HG03378 (cell line): ENCODE measurements at regions not wholly inside any gene's neighbourhood (a gene's known extent, or its start where the extent isn't known, plus 50 kb on each side); places are given as distances from the start of the nearest gene placed in this dataset.
"Not testable (repeated sequence)": the region's sequence is repeated elsewhere in the genome, so short reads cannot be mapped to it uniquely, and the experiment has no call there.

Experiments used
- ATAC-seq: cut with Tn5 transposase; IDR thresholded peaks from one replicate; pipeline ENCODE4 v1.9.1; 2021; ENCODE audit warnings: mild to moderate bottlenecking, moderate library complexity; ENCODE audit not compliant: unreplicated experiment

DNA sequence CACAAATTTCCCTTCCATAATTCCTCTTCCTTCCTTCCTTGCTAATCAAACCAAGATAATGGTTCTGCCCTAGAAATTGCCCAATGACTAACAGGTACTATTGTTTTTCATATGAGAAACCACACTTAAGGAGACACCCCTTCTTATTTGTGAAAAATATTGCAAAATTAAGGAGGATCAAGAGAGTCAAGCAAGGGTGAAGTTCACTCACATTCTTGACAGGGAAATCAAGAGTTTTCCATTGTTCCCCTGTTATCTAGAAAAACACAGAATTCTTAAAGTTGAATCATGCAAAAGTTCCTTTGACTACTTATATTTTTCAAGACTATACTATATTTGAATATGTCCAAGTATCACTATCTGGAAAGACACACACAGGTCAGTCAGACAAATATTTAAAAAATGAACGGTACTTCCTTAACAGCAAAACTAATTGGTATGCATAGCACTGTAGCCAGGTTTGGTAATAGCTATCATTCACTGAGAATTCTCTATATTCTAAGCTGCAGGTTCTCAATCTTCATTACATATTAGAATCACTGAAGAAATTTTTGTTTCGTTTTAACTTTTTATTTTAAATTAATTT is 897.2 kb downstream of the DIAPH3 start:
- no peak for ATAC-seq

DNA sequence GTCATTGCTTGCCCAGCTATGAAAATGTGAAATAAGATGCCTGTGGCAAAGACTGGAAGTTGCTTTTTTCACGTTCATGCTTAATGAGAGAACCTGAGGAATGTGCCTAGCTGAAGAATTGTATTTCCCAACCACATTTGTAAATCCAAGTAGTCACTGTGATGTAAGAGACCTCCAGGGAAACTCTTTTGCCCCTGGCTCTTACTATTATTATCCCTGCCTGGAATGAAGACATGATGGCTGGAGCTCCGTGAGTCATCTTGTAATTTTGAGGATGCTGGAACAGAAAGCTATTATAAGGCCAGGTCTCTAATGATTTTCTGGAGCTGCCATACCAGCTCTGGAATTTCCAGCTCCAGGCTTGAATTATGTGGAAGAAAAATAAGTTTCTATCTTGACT is 894.3 kb downstream of the DIAPH3 start:
- no peak for ATAC-seq

DNA sequence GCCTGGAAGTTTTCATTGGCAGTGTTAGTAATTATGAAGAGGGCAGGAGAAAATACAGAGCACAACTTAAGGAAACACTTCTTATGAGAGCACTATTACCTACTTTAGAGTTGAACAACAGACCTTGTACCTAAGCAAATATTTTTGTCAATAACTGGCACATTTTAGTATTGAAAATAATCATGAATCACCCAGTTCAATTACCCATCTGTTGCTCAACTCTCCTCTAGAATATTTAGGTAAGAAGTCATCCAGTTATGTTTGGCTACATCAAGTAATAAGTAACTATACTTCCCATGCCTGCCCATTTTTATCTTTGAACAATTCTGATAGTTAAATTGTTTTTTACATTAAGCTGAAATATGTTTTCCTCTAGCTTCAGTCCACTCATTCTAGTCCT is 893.4 kb downstream of the DIAPH3 start:
- ATAC-seq, result no peak

DNA sequence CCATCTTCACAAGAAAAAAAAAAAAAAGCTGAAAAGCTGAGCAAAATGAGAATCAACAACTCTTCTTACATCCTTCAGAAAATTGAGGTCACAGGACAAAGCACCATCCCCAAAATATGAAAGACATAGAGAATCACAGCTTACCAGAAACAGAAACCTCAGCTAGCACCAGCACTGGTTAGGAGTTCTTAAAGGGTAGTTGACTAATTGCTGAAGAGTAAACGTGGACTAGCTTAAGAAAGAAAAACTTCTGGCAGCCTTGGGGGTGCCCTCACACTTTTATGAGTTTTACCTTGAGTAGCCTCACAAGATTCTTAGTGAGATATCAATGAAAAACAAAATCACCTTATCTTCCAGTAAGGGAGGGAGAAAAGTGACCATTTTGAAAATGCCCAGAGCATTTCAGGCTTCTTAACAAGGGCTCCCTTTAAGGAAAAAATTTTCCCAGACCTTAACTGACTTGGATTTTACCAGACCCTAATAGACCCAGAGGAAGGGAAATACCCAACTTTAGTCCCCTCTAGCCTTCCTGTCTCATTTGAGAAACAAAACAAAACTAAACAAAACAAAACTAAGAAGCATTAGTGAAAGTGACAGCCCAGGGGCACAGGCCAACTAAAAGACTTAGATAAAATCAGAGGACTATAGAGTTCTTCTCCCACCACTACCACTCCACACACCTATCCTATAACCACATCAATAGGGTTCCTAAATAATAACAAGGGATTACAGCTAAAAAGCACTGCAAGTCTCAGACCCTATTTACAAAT is 888.6 kb downstream of the DIAPH3 start:
- ATAC-seq, result no peak

DNA sequence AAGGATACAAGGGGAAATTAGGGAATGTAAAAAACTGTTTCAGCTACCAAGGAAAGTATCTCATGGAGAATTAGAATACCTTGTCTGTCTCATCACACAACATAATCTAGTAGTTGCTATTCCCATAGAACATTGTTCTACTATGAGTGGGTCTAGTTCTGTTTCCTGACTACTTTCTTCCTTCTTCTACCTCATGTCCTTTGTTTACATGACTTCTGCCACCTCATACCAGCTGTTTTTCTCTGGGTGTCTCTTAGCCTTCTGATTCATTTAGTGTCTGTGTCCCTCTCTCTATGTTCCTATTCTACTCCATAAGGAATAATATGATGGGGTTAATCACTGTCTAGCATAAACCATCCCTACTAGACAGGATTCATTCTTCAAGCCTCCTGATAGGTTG is 887.3 kb downstream of the DIAPH3 start:
- no peak for ATAC-seq

DNA sequence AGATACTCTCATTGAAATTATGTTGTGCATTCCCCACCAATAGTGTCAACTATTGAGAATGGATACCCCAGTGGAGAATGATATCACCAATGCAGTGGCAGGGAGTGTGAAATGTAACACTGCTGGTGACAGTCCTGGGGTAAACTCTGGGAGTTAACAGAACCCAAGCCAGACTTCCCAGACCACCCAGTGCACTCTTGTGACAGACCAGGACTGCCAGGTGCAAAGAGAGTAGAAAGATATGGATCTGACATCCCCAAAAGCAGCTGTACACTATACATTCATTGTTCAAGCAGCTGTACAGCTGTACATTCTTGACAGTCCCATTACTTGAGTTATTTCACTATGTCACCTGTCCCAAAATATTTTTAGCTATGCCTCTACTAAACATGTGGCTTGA is 886.6 kb downstream of the DIAPH3 start:
- ATAC-seq, result no peak

DNA sequence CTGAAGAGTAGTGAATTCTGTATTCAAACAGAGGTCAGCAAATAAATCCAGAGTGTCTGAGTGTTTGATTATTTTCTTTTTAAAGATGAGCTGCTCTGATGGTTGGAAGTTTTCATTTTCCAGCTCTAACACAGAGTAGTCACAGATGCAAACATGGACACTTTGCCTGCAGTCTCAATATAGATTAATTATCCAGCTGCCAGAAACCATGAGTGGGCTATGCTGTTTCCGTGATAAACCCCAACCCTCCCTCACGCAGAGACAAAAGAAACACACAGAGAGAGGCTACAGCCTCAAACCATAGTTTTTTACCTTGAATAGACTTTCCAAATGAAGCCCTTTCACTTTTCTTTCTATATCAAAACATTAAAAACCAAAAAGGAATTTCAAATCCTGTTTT is 884.7 kb downstream of the DIAPH3 start:
- no peak for ATAC-seq

DNA sequence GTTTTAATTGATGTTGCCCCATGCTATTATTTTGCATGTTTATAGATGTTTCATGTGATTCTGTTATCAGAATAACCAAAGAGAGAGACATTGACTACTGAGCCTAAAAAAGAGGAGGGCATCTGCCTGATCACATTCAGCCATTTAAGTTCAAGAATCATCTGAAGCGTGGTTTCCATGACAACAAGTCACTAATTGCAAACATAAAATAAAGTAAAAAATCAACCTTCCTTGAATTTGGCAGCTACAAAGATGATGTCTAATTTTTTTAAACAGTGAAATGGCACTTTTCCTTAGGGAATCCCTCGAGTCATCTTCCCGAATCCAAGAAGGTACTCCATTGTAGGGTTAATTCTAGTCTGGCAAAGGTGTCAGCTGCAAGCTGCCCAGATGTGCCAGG is 884.2 kb downstream of the DIAPH3 start:
- ATAC-seq, result no peak

DNA sequence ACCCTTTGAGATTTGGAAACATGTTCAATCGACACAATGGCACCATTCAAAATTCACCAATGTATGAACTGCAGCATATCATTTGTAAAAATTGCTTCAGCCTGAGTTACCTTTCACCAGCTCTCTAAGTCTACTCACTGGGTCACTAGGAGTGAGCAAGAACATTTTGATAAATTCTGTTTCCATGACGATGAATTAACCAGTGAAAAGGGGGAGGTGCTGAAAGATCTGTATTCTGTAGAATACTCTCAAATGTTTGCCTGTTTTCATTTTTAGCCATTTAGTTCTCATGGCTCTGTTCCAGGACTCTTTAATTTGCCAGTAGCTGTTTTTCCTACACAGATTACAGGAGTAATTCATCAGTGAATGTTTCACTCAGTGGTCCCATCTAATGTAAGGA is 883.4 kb downstream of the DIAPH3 start:
- ATAC-seq, result no peak

DNA sequence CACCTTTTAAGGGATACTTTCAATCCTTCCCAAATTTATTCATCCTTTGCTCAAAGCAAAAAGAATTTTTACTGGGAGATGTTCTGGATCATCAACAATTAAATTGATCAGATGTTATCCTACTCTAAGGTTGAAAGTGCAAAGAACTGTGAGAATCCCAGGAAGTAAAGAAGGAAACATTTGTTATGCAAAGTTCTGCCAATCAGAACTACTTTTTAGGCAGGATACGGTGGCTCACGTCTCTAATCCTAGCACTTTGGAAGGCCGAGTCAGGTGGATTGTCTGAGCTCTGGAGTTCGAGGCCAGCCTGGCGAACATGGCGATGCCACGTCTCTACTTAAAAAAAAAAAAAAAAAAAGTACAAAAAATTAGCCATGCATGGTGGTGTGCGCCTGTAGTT is 882.3 kb downstream of the DIAPH3 start:
- ATAC-seq, result no peak

DNA sequence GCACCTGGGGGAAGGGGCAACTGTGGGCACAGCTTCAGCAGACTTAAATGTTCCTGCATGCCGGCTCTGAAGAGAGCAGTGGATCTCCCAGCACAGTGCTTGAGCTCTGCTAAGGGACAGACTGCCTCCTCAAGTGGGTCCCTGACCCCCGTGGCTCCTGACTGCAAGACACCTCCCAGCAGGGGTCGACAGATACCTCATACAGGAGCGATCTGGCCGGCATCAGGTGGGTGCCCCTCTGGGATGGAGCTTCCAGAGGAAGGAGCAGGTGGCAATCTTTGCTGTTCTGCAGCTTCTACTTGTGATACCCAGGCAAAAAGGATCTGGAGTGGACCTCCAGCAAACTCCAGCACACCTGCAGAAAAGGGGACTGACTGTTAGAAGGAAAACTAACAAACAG is 871.5 kb downstream of the DIAPH3 start:
- ATAC-seq, result not testable (repeated sequence)

DNA sequence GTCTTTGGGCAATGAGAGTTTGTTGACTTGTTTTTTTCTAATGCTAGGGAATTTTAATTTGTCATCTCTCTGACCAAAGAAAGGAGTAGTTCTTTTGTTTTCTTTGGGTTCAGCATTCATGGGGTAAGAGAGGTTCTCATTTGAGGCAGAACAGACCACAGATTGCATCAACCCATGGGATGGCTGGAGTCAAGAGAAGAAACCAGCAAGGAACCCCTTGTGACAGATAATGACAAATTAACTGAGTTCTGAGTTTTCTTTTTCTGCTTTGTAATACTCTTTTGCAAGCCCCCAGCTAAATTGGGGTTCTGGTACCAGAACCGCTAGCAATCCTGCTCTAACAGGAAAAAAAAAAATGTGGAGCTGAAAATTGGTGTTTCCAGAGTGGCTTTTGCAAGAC is 864.1 kb downstream of the DIAPH3 start:
- ATAC-seq, result no peak

DNA sequence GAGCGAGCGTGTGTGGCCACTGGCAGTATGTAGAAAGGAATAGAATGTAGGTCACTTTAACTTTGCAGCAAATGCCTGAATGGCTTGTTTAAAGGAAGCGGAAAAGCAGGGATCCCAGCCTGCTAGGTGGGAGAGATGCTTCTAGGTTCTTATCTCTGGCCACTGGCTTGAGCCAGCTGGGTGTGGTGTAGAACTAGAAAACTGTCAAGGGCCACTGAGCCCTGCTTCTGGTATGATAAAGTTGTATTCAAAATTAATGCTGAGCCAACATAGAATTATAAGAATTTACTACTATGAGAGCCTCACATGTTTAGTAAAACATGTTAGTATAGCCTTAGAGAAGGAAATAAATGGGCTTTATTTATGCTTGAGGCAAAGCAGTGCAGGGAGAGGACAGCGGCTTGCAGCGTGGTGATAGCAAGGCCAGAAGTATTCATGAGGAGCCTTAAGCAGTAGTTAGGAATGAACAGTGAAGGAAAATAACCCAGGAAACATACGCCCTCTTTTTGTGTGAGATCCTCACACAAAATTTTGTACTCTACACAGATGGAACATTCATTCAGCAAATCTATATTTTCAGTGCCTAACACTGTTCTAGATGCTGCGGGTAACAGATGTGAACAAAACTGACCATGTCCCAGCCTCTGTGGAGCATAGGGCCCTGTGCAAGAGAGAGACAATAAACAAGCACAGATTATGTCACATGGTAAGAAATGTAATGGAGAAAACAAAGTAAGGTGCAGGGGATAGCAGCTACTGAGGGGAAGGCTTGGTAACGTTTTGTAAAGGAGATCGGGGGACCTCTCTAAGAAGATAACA is 863.2 kb downstream of the DIAPH3 start:
- no peak for ATAC-seq

DNA sequence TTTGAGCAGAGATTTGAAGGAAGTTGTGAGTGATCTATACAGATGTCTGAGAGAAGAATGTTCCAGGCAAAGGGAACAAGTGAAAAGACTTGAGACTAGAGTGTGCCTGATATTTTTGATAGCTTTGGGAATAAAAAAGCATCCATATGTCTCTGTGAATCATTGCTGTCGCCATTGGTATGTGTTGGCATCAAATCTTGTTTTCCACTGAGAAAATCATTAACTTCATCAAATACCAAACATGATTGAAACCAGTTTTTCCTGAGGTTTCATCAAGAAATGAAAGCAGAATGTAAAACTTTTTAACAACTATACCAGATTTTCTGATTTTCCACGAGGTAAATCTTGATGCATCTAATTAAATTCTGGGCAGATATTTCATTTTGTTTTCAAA is 862.6 kb downstream of the DIAPH3 start:
- ATAC-seq, result no peak

DNA sequence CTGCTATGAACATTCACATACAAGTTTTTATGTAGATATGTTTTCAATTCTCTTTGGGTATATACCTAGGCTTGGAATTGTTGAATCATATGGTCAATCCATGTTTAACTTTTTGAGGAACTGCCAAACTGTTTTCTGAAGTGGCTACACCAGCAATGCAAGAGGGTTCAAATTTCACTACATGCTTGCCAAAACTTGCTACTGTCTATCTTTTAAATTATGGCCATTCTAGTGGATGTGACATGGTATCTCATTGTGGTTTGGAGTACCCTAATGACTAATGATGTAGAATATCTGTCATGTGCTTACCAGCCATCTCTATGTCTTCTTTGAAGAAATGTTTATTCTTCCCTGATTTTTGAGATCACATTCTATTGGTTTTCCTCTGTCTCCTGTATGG is 860.3 kb downstream of the DIAPH3 start:
- ATAC-seq, result no peak

DNA sequence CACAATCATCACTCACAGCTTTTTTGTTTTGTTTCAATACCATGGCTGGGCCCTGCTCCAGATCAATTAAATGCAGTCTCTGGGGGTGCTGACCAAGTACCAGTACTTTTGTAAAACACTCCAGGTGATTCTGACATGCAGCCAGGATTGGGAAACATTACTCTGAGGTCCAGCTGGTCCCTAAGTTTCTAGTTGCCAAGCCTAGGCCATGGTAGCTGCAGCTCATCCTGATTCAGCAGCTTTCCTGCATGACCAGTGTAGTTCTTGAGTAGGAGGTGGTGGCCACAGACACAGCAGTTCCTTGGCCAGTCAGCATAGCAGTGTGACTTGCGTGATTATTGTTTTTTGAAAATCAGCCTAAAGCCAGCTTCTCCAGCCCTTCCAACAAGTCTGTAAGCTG is 859.1 kb downstream of the DIAPH3 start:
- no peak for ATAC-seq

DNA sequence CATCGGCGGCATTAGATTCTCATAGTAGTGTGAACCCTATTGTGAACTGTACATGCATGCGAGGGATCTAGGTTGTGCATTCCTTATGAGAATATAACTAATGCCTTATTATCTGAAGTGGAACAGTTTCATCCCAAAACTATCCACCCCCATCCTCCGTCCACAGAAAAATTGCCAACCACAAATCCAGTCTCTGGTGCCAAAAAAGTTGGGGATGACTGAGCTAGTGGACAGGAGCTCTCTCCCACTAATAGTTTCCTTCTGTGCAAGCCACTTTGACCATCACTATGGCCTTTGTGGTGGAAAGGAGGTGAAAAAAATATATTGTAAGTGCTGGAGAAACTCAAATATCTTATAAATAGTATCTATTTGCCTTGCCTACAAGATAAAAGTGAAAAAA is 857.8 kb downstream of the DIAPH3 start:
- ATAC-seq, result no peak

DNA sequence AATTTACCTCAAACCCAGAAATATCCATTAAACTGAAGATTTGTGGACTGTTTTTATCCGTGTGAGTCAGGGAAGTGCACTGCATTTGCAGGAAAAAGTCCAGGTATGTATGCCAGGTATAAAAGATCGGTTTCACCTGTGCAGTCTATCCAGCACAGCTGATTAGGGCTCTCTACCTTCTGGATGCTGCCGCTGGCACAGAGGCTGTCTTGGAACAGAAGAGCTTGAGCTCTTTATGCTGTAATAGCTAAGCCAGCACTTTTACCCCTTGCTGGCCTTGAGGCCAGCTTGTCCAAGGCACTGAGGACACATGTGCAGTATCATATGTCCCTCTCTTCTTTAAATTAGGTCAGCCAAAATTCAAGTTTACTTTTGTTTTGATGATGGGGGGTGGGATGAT is 851.0 kb downstream of the DIAPH3 start:
- ATAC-seq, result no peak

DNA sequence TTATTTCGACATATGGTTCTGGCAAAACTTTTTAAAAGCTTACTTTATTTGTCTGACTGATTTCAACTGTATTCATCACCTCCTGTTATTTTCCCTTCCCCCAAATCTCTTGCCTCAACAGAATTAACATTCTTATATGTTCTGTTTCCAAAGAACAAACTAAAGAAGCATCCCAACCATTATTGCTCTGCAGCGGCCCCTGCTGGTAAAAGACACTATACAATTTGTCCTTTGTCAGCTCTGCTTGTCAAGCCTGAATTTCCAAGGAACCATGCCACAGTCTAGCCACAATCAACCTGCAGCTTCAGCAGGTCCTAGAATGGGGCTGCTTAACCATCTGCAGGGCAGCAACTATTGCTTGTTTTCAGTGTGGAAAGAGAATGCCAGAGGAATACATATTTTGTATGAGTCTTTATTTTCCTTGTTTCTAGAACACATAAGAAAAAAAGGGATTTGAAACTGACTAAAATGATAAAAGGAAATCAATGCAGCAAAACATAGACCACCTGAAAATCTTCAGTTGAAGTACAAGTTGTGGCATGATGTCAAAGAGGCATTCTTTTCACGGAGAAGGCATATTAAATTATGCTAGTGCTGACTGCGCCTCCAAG is 845.3 kb downstream of the DIAPH3 start:
- ATAC-seq, result peak; percentile 81

DNA sequence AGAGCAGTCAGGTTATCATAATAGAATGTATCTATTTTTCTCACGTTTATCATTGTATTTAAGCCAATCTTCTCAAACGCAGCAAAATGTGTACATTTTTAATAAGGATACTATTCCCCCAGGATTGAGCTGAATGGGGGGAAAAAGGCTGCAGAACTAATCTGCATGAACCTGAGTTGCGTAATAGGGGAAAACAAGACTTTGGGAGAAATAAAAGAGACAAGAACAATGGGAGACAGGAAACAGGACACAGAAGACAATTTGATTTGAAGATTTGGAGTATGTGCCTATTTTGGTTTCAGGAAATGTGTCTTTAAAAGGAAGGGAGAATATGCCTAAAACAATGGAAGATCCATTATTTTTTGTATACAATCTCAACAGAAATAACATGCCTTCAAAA is 844.5 kb downstream of the DIAPH3 start:
- ATAC-seq, result no peak

DNA sequence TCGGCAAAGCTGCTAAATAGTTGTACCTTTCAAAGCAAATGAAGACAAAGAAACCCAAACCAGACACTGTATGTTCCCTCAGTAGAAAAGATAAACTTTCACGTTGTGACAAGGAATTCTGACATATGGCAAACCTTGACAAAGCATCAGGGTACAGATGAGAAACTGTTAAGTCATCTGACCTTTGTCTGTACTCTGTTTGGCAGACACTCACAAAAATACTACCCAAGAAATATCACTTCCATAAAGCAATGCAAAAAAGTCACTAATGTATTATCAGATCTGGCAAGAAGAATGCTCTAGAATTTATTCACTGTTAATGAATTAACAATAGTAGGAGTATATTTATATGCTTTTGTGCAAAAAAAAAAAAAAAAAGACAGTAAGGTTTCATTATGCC is 843.7 kb downstream of the DIAPH3 start:
- no peak for ATAC-seq

DNA sequence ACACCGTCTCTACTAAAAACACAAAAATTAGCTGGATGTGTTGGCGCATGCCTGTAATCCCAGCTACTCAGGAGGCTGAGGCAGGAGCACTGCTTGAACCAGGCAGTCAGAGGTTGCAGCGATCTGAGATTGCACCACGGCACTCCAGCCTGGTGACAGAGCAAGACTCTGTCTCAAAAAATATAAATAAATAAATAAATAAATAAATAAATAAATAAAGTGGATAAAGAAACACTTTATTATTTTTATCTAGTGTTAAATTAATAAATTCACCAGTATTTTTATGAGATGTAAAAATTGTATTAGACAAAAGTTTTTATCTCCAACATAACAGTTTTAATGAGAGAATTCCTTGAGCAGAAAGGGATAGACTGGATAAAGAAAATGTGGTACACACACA is 839.3 kb downstream of the DIAPH3 start:
- not testable (repeated sequence) for ATAC-seq
